DMS 273 (cell line): ENCODE measurements at regions not wholly inside any gene's neighbourhood (a gene's known extent, or its start where the extent isn't known, plus 50 kb on each side); places are given as distances from the start of the nearest gene placed in this dataset.

Experiments
- DNase-seq: peaks from one replicate; lab custom pipeline; 2025; ENCODE audit not compliant: unreplicated experiment; lab: John Stamatoyannopoulos, UW

GRCh38 chr15:96088650-96089049, 241.8 kb upstream of the NR2F2 start:
- no peak for DNase-seq

GRCh38 chr15:96089405-96090058, 241.0 kb upstream of the NR2F2 start:
- no peak for DNase-seq

GRCh38 chr15:96092186-96092585, 238.3 kb upstream of the NR2F2 start:
- DNase-seq: no peak

GRCh38 chr15:96093063-96093462, 237.4 kb upstream of the NR2F2 start:
- DNase-seq: no peak

- no peak for DNase-seq
Observed at GRCh38 chr15:96097661-96098060, 232.8 kb upstream of the NR2F2 start.

- DNase-seq: no peak
Observed at GRCh38 chr15:96102631-96103030, 227.9 kb upstream of the NR2F2 start.

GRCh38 chr15:96106181-96106580, 224.3 kb upstream of the NR2F2 start:
- no peak for DNase-seq

- DNase-seq: no peak
Observed at GRCh38 chr15:96106628-96107027, 223.9 kb upstream of the NR2F2 start.

- DNase-seq: no peak
Observed at GRCh38 chr15:96107916-96108315, 222.6 kb upstream of the NR2F2 start.

GRCh38 chr15:96108405-96108804, 222.1 kb upstream of the NR2F2 start:
- no peak for DNase-seq

- no peak for DNase-seq
Observed at GRCh38 chr15:96109820-96110219, 220.7 kb upstream of the NR2F2 start.

- DNase-seq: no peak
Observed at GRCh38 chr15:96112018-96112417, 218.5 kb upstream of the NR2F2 start.

- DNase-seq: no peak
Observed at GRCh38 chr15:96115642-96116041, 214.9 kb upstream of the NR2F2 start.

GRCh38 chr15:96117270-96117669, 213.2 kb upstream of the NR2F2 start:
- DNase-seq: no peak

- DNase-seq: no peak
Observed at GRCh38 chr15:96119734-96120133, 210.8 kb upstream of the NR2F2 start.

GRCh38 chr15:96121086-96121920, 209.2 kb upstream of the NR2F2 start:
- DNase-seq: no peak

- no peak for DNase-seq
Observed at GRCh38 chr15:96122077-96123027, 208.1 kb upstream of the NR2F2 start.

GRCh38 chr15:96123028-96123400, 207.5 kb upstream of the NR2F2 start:
- no peak for DNase-seq

- no peak for DNase-seq
Observed at GRCh38 chr15:96123630-96124187, 206.8 kb upstream of the NR2F2 start.

GRCh38 chr15:96124436-96124835, 206.1 kb upstream of the NR2F2 start:
- no peak for DNase-seq

GRCh38 chr15:96125721-96126415, 204.6 kb upstream of the NR2F2 start:
- no peak for DNase-seq
